ENCODE measurements at regions not wholly inside any gene's neighbourhood (a gene's known extent, or its start where the extent isn't known, plus 50 kb on each side); places are given as distances from the start of the nearest gene placed in this dataset.

DNA sequence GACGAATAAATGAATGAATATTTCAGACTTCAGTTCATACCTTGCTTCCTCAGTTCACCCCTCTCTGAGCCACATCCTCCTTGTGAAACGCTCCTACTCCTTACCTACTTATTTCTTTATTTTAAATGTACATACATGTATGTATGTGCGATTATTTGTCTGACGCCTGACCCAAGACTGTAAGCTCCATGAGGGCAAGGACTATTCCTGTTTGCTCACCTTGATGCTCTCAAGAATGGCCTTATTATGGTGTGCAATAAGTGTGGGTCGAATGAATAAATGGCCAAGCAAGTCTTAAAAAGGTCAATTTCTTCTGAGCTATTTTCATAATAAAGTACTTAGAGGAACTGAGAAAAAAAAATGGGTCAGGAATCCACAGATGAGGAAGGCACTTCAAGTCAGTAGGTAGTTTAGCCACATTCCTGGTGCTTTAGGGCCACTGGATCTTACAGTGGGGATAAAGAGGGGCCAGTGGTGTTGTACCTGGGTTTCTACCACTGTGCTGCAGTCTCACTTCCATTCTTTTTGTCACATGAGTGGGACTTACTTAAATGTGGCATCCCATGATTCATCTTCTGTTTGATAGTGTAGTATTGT lies 74.7 kb downstream of the SDC1 start:
- WGBS, 2 donors = 90 to 93% methylated on average over 5 of the region's 5 CpGs
- Histone ChIP-seq H3K27ac (peak overlapping the region in 1 of 4 donors; percentile 51), H3K36me3 (no peaks in the 10 kb centered on the region), H3K4me3 (no peak overlapping the region), H3K4me1 (peaks cover 0 to 26% (median 7%) of the 10 kb centered on the region in 4 donors), H3K9me3 (no peaks in the 10 kb centered on the region), H3K27me3 (no peaks in the 10 kb centered on the region)
- no peak for TF ChIP-seq CTCF (IDR thresholded peaks at IDR 0.05)
- no peak for TF ChIP-seq EP300 (IDR thresholded peaks at IDR 0.05)
- no peak for TF ChIP-seq POLR2A (IDR thresholded peaks at IDR 0.05)
- DNase-seq (ENCODE audit: low spot score in 2 of 2) = no peak

- 75 to 77% methylated on average over 5 of the region's 5 CpGs for WGBS, 2 donors
- peaks cover 0 to 26% (median 7%) of the 10 kb centered on the region in 4 donors for H3K4me1 ChIP-seq
- TF ChIP-seq EP300 (IDR thresholded peaks at IDR 0.05) (no peak), CTCF (IDR thresholded peaks at IDR 0.05) (no peak), POLR2A (IDR thresholded peaks at IDR 0.05) (no peak)
- H3K36me3 ChIP-seq = no peaks in the 10 kb centered on the region
- H3K27ac ChIP-seq = peak overlapping the region in 2 of 4 donors; percentile 37 to 51
- no peaks in the 10 kb centered on the region for H3K9me3 ChIP-seq
- DNase-seq (ENCODE audit: low spot score in 2 of 2) = no peak
- no peaks in the 10 kb centered on the region for H3K27me3 ChIP-seq
- H3K4me3 ChIP-seq = no peak overlapping the region
These were observed 75.3 kb downstream of the SDC1 start for GRCh38 chr2:20149703-20150030.

DNA sequence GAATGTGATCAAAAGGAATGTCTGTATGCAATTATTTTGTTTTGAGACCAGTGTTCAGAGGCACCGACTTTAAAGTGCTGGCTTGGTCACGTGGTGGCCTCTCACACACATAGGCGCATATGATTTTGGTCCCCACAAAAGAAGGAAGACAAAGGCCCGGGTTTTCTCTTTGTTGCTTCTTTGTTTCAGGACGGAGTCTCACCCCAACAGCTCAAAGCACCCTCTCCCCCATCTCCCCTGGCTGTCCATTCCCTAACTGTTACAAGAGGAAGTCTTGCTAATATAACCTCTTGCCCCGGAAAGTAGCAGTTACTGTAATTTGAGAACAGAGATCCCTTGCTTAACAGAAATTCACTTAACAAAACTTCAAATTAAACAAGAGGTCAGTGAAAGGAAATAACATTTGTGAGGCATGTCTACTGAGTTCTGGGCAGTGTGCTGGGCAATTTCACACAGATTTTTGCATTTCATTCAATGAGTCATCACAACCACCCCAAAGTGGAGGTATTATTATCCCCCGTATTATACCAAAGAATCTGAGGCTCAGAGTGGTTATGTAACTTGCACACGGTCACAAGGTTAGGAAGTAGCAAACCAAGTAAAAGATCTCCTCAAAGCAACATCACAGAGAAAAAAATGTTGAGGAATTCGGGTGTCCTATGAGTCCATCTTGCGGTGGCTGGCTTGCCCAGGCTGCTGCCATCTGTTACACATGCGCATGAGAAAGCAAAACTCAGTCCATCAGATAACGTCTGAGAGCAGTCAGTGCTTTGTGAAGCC lies 75.8 kb downstream of the SDC1 start:
- Histone ChIP-seq H3K27me3 (no peaks in the 10 kb centered on the region), H3K4me3 (no peak overlapping the region), H3K36me3 (no peaks in the 10 kb centered on the region), H3K4me1 (peaks cover 0 to 26% (median 7%) of the 10 kb centered on the region in 4 donors), H3K27ac (peak overlapping the region in 2 of 4 donors; percentile 72 to 73), H3K9me3 (no peaks in the 10 kb centered on the region)
- no peak for TF ChIP-seq CTCF (IDR thresholded peaks at IDR 0.05)
- peak in 1 of 2 donors; percentile 9 for TF ChIP-seq EP300 (IDR thresholded peaks at IDR 0.05)
- TF ChIP-seq POLR2A (IDR thresholded peaks at IDR 0.05) = no peak
- no peak for DNase-seq (ENCODE audit: low spot score in 2 of 2)
- WGBS, 2 donors = 34 to 41% methylated on average over 12 of the region's 12 CpGs

DNA sequence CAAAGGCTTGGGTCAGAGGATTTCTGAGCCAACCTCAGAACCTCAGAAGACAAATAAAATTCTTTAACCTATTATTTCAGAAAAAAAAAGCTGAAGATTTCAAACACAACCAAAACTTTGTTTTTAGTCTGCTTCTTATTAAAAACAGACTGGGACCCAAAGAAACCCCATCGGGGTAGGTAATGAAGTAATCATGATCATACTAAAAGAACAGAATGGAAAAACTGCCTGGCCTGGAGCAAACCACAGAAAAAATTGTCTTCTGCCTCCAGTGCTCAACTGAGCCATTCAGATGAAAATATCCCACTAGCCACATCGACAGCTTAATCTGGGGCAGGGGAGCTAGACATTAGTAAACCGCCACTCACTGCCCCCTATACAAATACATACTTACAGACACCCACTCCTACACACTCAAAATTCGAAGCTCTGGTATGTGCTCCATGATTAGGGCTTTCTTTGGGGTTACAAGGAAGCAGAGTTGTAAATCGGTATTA lies 76.5 kb downstream of the SDC1 start:
- Histone ChIP-seq H3K36me3 (no peaks in the 10 kb centered on the region), H3K4me1 (peaks cover 0 to 26% (median 7%) of the 10 kb centered on the region in 4 donors), H3K27me3 (no peaks in the 10 kb centered on the region), H3K4me3 (no peak overlapping the region), H3K27ac (peak overlapping the region in 2 of 4 donors; percentile 72 to 73), H3K9me3 (no peaks in the 10 kb centered on the region)
- WGBS, 2 donors = 33 to 37% methylated on average over 5 of the region's 5 CpGs
- TF ChIP-seq EP300 (IDR thresholded peaks at IDR 0.05) (no peak), POLR2A (IDR thresholded peaks at IDR 0.05) (no peak), CTCF (IDR thresholded peaks at IDR 0.05) (no peak)
- DNase-seq (ENCODE audit: low spot score in 2 of 2) = peak in 1 of 2 donors; percentile 27

DNA sequence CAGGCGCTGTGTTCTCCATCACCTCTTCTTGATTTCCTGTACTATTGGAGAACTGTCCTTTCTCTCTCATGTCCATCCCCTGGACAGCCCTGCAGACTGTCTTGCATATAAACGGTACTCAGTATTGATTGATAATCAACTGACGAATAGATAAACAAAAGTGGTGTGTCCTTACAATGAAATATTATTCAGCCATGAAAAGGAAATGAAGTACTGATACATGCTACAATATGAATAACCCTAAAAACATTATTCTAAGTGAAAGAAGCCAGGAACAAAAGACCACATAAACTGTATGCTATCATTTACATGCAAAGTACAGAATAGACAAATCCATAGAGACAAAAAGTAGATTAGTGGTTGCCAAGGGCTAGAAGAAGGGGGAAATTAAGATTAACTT lies 77.6 kb downstream of the SDC1 start:
- DNase-seq (ENCODE audit: low spot score in 2 of 2) = no peak
- no peaks in the 10 kb centered on the region for H3K27me3 ChIP-seq
- H3K36me3 ChIP-seq = no peaks in the 10 kb centered on the region
- H3K4me1 ChIP-seq = peaks cover 0 to 26% (median 7%) of the 10 kb centered on the region in 4 donors
- no peak for TF ChIP-seq POLR2A (IDR thresholded peaks at IDR 0.05)
- TF ChIP-seq EP300 (IDR thresholded peaks at IDR 0.05) = no peak
- TF ChIP-seq CTCF (IDR thresholded peaks at IDR 0.05) = no peak
- 96 to 97% methylated on average over 3 of the region's 3 CpGs for WGBS, 2 donors
- H3K27ac ChIP-seq = no peak overlapping the region
- H3K4me3 ChIP-seq = no peak overlapping the region
- no peaks in the 10 kb centered on the region for H3K9me3 ChIP-seq

Measured in tibial nerve (tissue), 4 donors.